SK-N-SH (cell line): ENCODE measurements at regions not wholly inside any gene's neighbourhood (a gene's known extent, or its start where the extent isn't known, plus 50 kb on each side); places are given as distances from the start of the nearest gene placed in this dataset.

Source experiments
- EP300 ChIP-seq, 2 experiments: IDR thresholded peaks; 2 replicates each; pipeline versions ENCODE4 v1.4.0 to v1.6.1; 2012; ENCODE audit warnings: borderline replicate concordance in 1 of 2, low read depth in 1 of 2, low read length in 1 of 2
- NFIC ChIP-seq: IDR thresholded peaks from 2 replicates; pipeline ENCODE4 v1.4.0; 2012; ENCODE audit warnings: borderline replicate concordance
- POLR2AphosphoS5 ChIP-seq: IDR thresholded peaks from 2 replicates; pipeline ENCODE4 v1.6.1; 2012; ENCODE audit warnings: low read depth, low read length
- RAD21 ChIP-seq: IDR thresholded peaks from 2 replicates; pipeline ENCODE4 v1.6.1; 2012; ENCODE audit warnings: mild to moderate bottlenecking, low read length
- RCOR1 ChIP-seq: fragments of 150-350 bp; IDR thresholded peaks from 2 replicates; pipeline ENCODE4 v1.6.1; 2017; ENCODE audit warnings: antibody characterized with exemption, low read length
- RFX5 ChIP-seq: IDR thresholded peaks from 2 replicates; pipeline ENCODE4 v1.6.1; 2012; ENCODE audit warnings: mild to moderate bottlenecking, improper control_type of control experiment, low read length
- RXRA ChIP-seq: IDR thresholded peaks from 2 replicates; pipeline ENCODE4 v1.4.0; 2012; ENCODE audit warnings: low read depth, mild to moderate bottlenecking, borderline replicate concordance
- USF2 ChIP-seq: fragments of 150-350 bp; IDR thresholded peaks from 2 replicates; pipeline ENCODE4 v1.6.1; 2017; ENCODE audit warnings: antibody characterized with exemption, low read length, low read depth, borderline replicate concordance
- YY1 ChIP-seq: IDR thresholded peaks from 2 replicates; pipeline ENCODE4 v1.4.0; 2012; ENCODE audit warnings: low read depth, mild to moderate bottlenecking
- TF ChIP-seq, protein P1 (sequence below): fragments of 200-600 bp; sonication (generic); IDR thresholded peaks from 2 replicates; pipeline ENCODE4 v1.6.1; 2017; ENCODE audit warnings: antibody characterized with exemption, mild to moderate bottlenecking, moderate library complexity
- TF ChIP-seq, protein P2 (sequence below): IDR thresholded peaks from 2 replicates; pipeline ENCODE4 v1.4.0; 2012; ENCODE audit warnings: low read depth, borderline replicate concordance
- TF ChIP-seq, protein P3 (sequence below): IDR thresholded peaks from 2 replicates; pipeline ENCODE4 v1.4.0; 2012; ENCODE audit warnings: low read depth
- TF ChIP-seq, protein P4 (sequence below): IDR thresholded peaks from 2 replicates; pipeline ENCODE4 v1.6.1; 2012; ENCODE audit warnings: mild to moderate bottlenecking, low read depth, low read length, moderate library complexity

GRCh38 chr21:26748066-26748465 is 97.1 kb downstream of the ADAMTS1 start:
- TF ChIP-seq, protein P1, sequence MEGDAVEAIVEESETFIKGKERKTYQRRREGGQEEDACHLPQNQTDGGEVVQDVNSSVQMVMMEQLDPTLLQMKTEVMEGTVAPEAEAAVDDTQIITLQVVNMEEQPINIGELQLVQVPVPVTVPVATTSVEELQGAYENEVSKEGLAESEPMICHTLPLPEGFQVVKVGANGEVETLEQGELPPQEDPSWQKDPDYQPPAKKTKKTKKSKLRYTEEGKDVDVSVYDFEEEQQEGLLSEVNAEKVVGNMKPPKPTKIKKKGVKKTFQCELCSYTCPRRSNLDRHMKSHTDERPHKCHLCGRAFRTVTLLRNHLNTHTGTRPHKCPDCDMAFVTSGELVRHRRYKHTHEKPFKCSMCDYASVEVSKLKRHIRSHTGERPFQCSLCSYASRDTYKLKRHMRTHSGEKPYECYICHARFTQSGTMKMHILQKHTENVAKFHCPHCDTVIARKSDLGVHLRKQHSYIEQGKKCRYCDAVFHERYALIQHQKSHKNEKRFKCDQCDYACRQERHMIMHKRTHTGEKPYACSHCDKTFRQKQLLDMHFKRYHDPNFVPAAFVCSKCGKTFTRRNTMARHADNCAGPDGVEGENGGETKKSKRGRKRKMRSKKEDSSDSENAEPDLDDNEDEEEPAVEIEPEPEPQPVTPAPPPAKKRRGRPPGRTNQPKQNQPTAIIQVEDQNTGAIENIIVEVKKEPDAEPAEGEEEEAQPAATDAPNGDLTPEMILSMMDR, result no peak
- no peak for TF ChIP-seq POLR2AphosphoS5
- no peak for TF ChIP-seq RCOR1
- TF ChIP-seq, protein P2, sequence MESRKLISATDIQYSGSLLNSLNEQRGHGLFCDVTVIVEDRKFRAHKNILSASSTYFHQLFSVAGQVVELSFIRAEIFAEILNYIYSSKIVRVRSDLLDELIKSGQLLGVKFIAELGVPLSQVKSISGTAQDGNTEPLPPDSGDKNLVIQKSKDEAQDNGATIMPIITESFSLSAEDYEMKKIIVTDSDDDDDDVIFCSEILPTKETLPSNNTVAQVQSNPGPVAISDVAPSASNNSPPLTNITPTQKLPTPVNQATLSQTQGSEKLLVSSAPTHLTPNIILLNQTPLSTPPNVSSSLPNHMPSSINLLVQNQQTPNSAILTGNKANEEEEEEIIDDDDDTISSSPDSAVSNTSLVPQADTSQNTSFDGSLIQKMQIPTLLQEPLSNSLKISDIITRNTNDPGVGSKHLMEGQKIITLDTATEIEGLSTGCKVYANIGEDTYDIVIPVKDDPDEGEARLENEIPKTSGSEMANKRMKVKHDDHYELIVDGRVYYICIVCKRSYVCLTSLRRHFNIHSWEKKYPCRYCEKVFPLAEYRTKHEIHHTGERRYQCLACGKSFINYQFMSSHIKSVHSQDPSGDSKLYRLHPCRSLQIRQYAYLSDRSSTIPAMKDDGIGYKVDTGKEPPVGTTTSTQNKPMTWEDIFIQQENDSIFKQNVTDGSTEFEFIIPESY, result no peak
- TF ChIP-seq RFX5, result no peak
- no peak for TF ChIP-seq RAD21
- no peak for TF ChIP-seq YY1
- TF ChIP-seq, protein P3, sequence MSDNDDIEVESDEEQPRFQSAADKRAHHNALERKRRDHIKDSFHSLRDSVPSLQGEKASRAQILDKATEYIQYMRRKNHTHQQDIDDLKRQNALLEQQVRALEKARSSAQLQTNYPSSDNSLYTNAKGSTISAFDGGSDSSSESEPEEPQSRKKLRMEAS, result no peak
- no peak for TF ChIP-seq RXRA
- no peak for TF ChIP-seq EP300 (IDR thresholded peaks at IDR 0.05; ENCODE audit: borderline replicate concordance in 1 of 2, low read depth in 1 of 2, low read length in 1 of 2)
- no peak for TF ChIP-seq USF2
- TF ChIP-seq, protein P4, sequence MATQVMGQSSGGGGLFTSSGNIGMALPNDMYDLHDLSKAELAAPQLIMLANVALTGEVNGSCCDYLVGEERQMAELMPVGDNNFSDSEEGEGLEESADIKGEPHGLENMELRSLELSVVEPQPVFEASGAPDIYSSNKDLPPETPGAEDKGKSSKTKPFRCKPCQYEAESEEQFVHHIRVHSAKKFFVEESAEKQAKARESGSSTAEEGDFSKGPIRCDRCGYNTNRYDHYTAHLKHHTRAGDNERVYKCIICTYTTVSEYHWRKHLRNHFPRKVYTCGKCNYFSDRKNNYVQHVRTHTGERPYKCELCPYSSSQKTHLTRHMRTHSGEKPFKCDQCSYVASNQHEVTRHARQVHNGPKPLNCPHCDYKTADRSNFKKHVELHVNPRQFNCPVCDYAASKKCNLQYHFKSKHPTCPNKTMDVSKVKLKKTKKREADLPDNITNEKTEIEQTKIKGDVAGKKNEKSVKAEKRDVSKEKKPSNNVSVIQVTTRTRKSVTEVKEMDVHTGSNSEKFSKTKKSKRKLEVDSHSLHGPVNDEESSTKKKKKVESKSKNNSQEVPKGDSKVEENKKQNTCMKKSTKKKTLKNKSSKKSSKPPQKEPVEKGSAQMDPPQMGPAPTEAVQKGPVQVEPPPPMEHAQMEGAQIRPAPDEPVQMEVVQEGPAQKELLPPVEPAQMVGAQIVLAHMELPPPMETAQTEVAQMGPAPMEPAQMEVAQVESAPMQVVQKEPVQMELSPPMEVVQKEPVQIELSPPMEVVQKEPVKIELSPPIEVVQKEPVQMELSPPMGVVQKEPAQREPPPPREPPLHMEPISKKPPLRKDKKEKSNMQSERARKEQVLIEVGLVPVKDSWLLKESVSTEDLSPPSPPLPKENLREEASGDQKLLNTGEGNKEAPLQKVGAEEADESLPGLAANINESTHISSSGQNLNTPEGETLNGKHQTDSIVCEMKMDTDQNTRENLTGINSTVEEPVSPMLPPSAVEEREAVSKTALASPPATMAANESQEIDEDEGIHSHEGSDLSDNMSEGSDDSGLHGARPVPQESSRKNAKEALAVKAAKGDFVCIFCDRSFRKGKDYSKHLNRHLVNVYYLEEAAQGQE, result no peak
- no peak for TF ChIP-seq NFIC
